SK-N-SH (cell line): ENCODE measurements at regions not wholly inside any gene's neighbourhood (a gene's known extent, or its start where the extent isn't known, plus 50 kb on each side); places are given as distances from the start of the nearest gene placed in this dataset.

Experiments
- CTCF ChIA-PET: fragments of 300-600, 350-600 bp; formaldehyde crosslinking; extraction: SDS; loops from one replicate; lab custom pipeline; 2021; lab: Yijun Ruan, JAX
- POLR2A ChIA-PET: fragments of 350-600 bp; sonication (Branson Sonifier 250); formaldehyde crosslinking; extraction: SDS; loops from one replicate; lab custom pipeline; 2020; ENCODE audit warnings: antibody characterized with exemption, inconsistent platforms; lab: Yijun Ruan, JAX
- DNase-seq: peaks from one replicate; pipeline ENCODE4 v3.0.0; 2012
- H2AFZ ChIP-seq: fragments of 200-600 bp; sonication (generic); 2 replicates; pipeline ENCODE4 v1.8.1; 2016; ENCODE audit warnings: antibody characterized with exemption, mild to moderate bottlenecking, low read depth
- H3F3A ChIP-seq: fragments of 200-600 bp; sonication (generic); replicated peaks from 2 replicates; pipeline ENCODE3; 2016; ENCODE audit warnings: antibody characterized with exemption, mild to moderate bottlenecking; ENCODE audit not compliant: insufficient read depth
- H3K27ac ChIP-seq, 2 experiments: fragments of 200-500 bp in 1 of 2; fragments of 200-600 bp in 1 of 2; sonication (Bioruptor generic) in 1 of 2; sonication (generic), shearing (Covaris generic) in 1 of 2; 2 replicates each; pipeline versions ENCODE4 v1.5.1 to v1.6.1; 2014 to 2016; ENCODE audit warnings: low read depth in 2 of 2, inconsistent platforms in 1 of 2, low read length in 1 of 2, mild to moderate bottlenecking in 1 of 2, mixed read lengths in 1 of 2
- H3K27me3 ChIP-seq: fragments of 200-600 bp; sonication (generic), shearing (Covaris generic); 2 replicates; pipeline ENCODE4 v1.6.1; 2016; ENCODE audit warnings: mixed run types; ENCODE audit not compliant: insufficient read depth
- H3K36me3 ChIP-seq, 2 experiments: fragments of 200-500 bp in 1 of 2; fragments of 200-600 bp in 1 of 2; sonication (Bioruptor generic) in 1 of 2; sonication (generic) in 1 of 2; replicated peaks in 1 of 2; 2 replicates each; pipeline versions ENCODE3 to v1.5.1; 2014 to 2016; ENCODE audit warnings: low read length in 1 of 2, mild to moderate bottlenecking in 1 of 2; ENCODE audit not compliant: insufficient read depth in 2 of 2, control insufficient read depth in 1 of 2
- H3K4me1 ChIP-seq, 2 experiments: fragments of 200-500 bp in 1 of 2; fragments of 200-600 bp in 1 of 2; sonication (Bioruptor generic) in 1 of 2; sonication (generic), shearing (Covaris generic) in 1 of 2; 2 replicates each; pipeline versions ENCODE4 v1.5.1 to v1.6.1; 2014 to 2016; ENCODE audit warnings: low read depth in 1 of 2, low read length in 1 of 2, mixed run types in 1 of 2; ENCODE audit not compliant: insufficient read depth in 2 of 2, control insufficient read depth in 1 of 2
- H3K4me2 ChIP-seq: fragments of 200-600 bp; sonication (generic), shearing (Covaris generic); 2 replicates; pipeline ENCODE4 v1.6.1; 2017; ENCODE audit warnings: mixed run types
- H3K4me3 ChIP-seq, 2 experiments: fragments of 200-500 bp in 1 of 2; fragments of 200-600 bp in 1 of 2; sonication (Bioruptor generic) in 1 of 2; sonication (generic), shearing (Covaris generic) in 1 of 2; 2 replicates each; pipeline versions ENCODE4 v1.5.1 to v1.8.1; 2014 to 2016; ENCODE audit warnings: low read depth in 2 of 2, inconsistent platforms in 1 of 2, low read length in 1 of 2, mild to moderate bottlenecking in 1 of 2, mixed read lengths in 1 of 2, moderate library complexity in 1 of 2
- H3K79me2 ChIP-seq: fragments of 200-600 bp; sonication (generic); 2 replicates; pipeline ENCODE4 v1.8.1; 2017; ENCODE audit warnings: mild to moderate bottlenecking; ENCODE audit not compliant: insufficient read depth
- H3K9ac ChIP-seq: fragments of 200-600 bp; sonication (generic); 2 replicates; pipeline ENCODE4 v1.6.1; 2017; ENCODE audit warnings: mixed run types
- H3K9me2 ChIP-seq: fragments of 200-600 bp; sonication (generic); 2 replicates; pipeline ENCODE4 v1.6.1; 2017; ENCODE audit warnings: mixed run types
- H3K9me3 ChIP-seq: fragments of 200-600 bp; sonication (generic); 2 replicates; pipeline ENCODE4 v1.6.1; 2017; ENCODE audit warnings: mixed run types, mild to moderate bottlenecking, moderate library complexity
- H4K20me1 ChIP-seq: fragments of 200-600 bp; sonication (generic); 2 replicates; pipeline ENCODE4 v1.6.1; 2017; ENCODE audit warnings: mild to moderate bottlenecking, mixed run types; ENCODE audit not compliant: insufficient read depth
- EP300 ChIP-seq, 2 experiments: IDR thresholded peaks; 2 replicates each; pipeline versions ENCODE4 v1.4.0 to v1.6.1; 2012; ENCODE audit warnings: borderline replicate concordance in 1 of 2, low read depth in 1 of 2, low read length in 1 of 2
- FOXM1 ChIP-seq: IDR thresholded peaks from 2 replicates; pipeline ENCODE4 v1.4.0; 2012; ENCODE audit warnings: low read depth, mild to moderate bottlenecking
- IRF3 ChIP-seq: fragments of 150-350 bp; IDR thresholded peaks from 2 replicates; pipeline ENCODE4 v1.6.1; 2016; ENCODE audit warnings: mild to moderate bottlenecking, low read depth, low read length
- MAX ChIP-seq: IDR thresholded peaks from 2 replicates; pipeline ENCODE4 v1.4.0; 2012; ENCODE audit warnings: low read depth
- MEF2A ChIP-seq: IDR thresholded peaks from 2 replicates; pipeline ENCODE4 v1.4.0; 2012; ENCODE audit warnings: low read depth, borderline replicate concordance
- MXI1 ChIP-seq: IDR thresholded peaks from 2 replicates; pipeline ENCODE4 v1.6.1; 2012; ENCODE audit warnings: mild to moderate bottlenecking, low read depth, low read length, improper control_type of control experiment
- NRF1 ChIP-seq: IDR thresholded peaks from 2 replicates; pipeline ENCODE4 v1.6.1; 2012; ENCODE audit warnings: low read depth, mild to moderate bottlenecking, low read length
- RXRA ChIP-seq: IDR thresholded peaks from 2 replicates; pipeline ENCODE4 v1.4.0; 2012; ENCODE audit warnings: low read depth, mild to moderate bottlenecking, borderline replicate concordance
- SIN3A ChIP-seq: IDR thresholded peaks from 2 replicates; pipeline ENCODE4 v1.6.1; 2012; ENCODE audit warnings: low read depth, mild to moderate bottlenecking, low read length, moderate library complexity, borderline replicate concordance
- TCF12 ChIP-seq: IDR thresholded peaks from 2 replicates; pipeline ENCODE4 v1.4.0; 2012
- TEAD4 ChIP-seq: IDR thresholded peaks from 2 replicates; pipeline ENCODE4 v1.4.0; 2012; ENCODE audit warnings: mild to moderate bottlenecking, borderline replicate concordance; ENCODE audit not compliant: insufficient read depth
- USF1 ChIP-seq: IDR thresholded peaks from 2 replicates; pipeline ENCODE4 v1.4.0; 2012; ENCODE audit warnings: low read depth, borderline replicate concordance
- USF2 ChIP-seq: fragments of 150-350 bp; IDR thresholded peaks from 2 replicates; pipeline ENCODE4 v1.6.1; 2017; ENCODE audit warnings: antibody characterized with exemption, low read length, low read depth, borderline replicate concordance
- YY1 ChIP-seq: IDR thresholded peaks from 2 replicates; pipeline ENCODE4 v1.4.0; 2012; ENCODE audit warnings: low read depth, mild to moderate bottlenecking
- WGBS: methylation state at CpG from one replicate; pipeline ENCODE4 v1.1.6; 2017; ENCODE audit warnings: low lambda C conversion rate; 5-methylcytosine and 5-hydroxymethylcytosine counted together

GRCh38 chr18:29301048-29301447, 1124.1 kb upstream of the CDH2 start:
- Histone ChIP-seq H3F3A (no peaks in the 10 kb centered on the region), H3K4me1 (no peaks in the 10 kb centered on the region), H4K20me1 (no peaks in the 10 kb centered on the region), H3K4me2 (no peak overlapping the region), H2AFZ (no peak overlapping the region), H3K9me3 (no peaks in the 10 kb centered on the region), H3K79me2 (no peaks in the 10 kb centered on the region), H3K27me3 (no peaks in the 10 kb centered on the region), H3K36me3 (no peaks in the 10 kb centered on the region), H3K27ac (no peak overlapping the region), H3K9ac (no peak overlapping the region), H3K4me3 (no peak overlapping the region), H3K9me2 (no peaks in the 10 kb centered on the region)
- DNase-seq, result no peak
- WGBS, result 76% methylated on average over 3 of the region's 3 CpGs
- ChIA-PET CTCF (no interaction called here), POLR2A (no interaction called here)
- TF ChIP-seq MAX, result no peak

GRCh38 chr18:29285471-29285870, 1108.5 kb upstream of the CDH2 start:
- no peak for DNase-seq
- Histone ChIP-seq H3K4me3 (no peak overlapping the region), H3K9me2 (no peaks in the 10 kb centered on the region), H3F3A (no peaks in the 10 kb centered on the region), H3K4me2 (no peak overlapping the region), H3K9me3 (no peaks in the 10 kb centered on the region), H3K27me3 (no peaks in the 10 kb centered on the region), H2AFZ (no peak overlapping the region), H3K4me1 (no peaks in the 10 kb centered on the region), H3K36me3 (no peaks in the 10 kb centered on the region), H3K27ac (no peak overlapping the region), H3K79me2 (no peaks in the 10 kb centered on the region), H3K9ac (no peak overlapping the region), H4K20me1 (no peaks in the 10 kb centered on the region)
- ChIA-PET CTCF (no interaction called here), POLR2A (no interaction called here)
- TF ChIP-seq USF2 (no peak), EP300 (IDR thresholded peaks at IDR 0.05; ENCODE audit: borderline replicate concordance in 1 of 2, low read depth in 1 of 2, low read length in 1 of 2) (no peak), YY1 (no peak), FOXM1 (no peak), IRF3 (no peak), TEAD4 (no peak), RXRA (no peak), TCF12 (no peak), MXI1 (no peak), MEF2A (no peak), NRF1 (no peak), USF1 (no peak), SIN3A (no peak)
- 71% methylated on average over 2 of the region's 2 CpGs for WGBS
